ENCODE measurements at regions not wholly inside any gene's neighbourhood (a gene's known extent, or its start where the extent isn't known, plus 50 kb on each side); places are given as distances from the start of the nearest gene placed in this dataset.
"Not testable (repeated sequence)": the region's sequence is repeated elsewhere in the genome, so short reads cannot be mapped to it uniquely, and the experiment has no call there.

- Histone ChIP-seq H3K27ac (ENCODE audit: low read depth, low read length) (no peak overlapping the region), H3K27me3 (ENCODE audit: control insufficient read depth, insufficient read depth, low read length) (no peaks in the 10 kb centered on the region), H3K4me1 (ENCODE audit: control insufficient read depth, insufficient read depth, low read length) (no peaks in the 10 kb centered on the region), H3K9me3 (ENCODE audit: control insufficient read depth, insufficient read depth, low read length) (no peaks in the 10 kb centered on the region), H3K36me3 (ENCODE audit: control insufficient read depth, insufficient read depth, low read length) (no peaks in the 10 kb centered on the region), H3K4me3 (ENCODE audit: low read depth, low read length) (no peak overlapping the region)
- WGBS (ENCODE audit: insufficient coverage): no CpG with 5 or more reads among the region's 2 CpGs
- DNase-seq (ENCODE audit: low read depth in 4 of 6, low spot score in 6 of 6): no peak
These were observed 97.4 kb downstream of the EMB start for GRCh38 chr5:50343715-50344114.

GRCh38 chr5:50340757-50341156 lies 100.3 kb downstream of the EMB start:
- Histone ChIP-seq H3K4me1 (ENCODE audit: control insufficient read depth, insufficient read depth, low read length) (no peaks in the 10 kb centered on the region), H3K4me3 (ENCODE audit: low read depth, low read length) (no peak overlapping the region), H3K9me3 (ENCODE audit: control insufficient read depth, insufficient read depth, low read length) (peaks cover 3% of the 10 kb centered on the region), H3K27ac (ENCODE audit: low read depth, low read length) (no peak overlapping the region), H3K27me3 (ENCODE audit: control insufficient read depth, insufficient read depth, low read length) (no peaks in the 10 kb centered on the region), H3K36me3 (ENCODE audit: control insufficient read depth, insufficient read depth, low read length) (no peaks in the 10 kb centered on the region)
- DNase-seq (ENCODE audit: low read depth in 4 of 6, low spot score in 6 of 6): no peak
- 78% methylated on average over 1 of the region's 2 CpGs for WGBS (ENCODE audit: insufficient coverage)

GRCh38 chr5:50330633-50331032 lies 110.5 kb downstream of the EMB start:
- not testable (repeated sequence) for DNase-seq (ENCODE audit: low read depth in 4 of 6, low spot score in 6 of 6); H3K9me3 ChIP-seq (ENCODE audit: control insufficient read depth, insufficient read depth, low read length); H3K4me3 ChIP-seq (ENCODE audit: low read depth, low read length); H3K27ac ChIP-seq (ENCODE audit: low read depth, low read length); H3K36me3 ChIP-seq (ENCODE audit: control insufficient read depth, insufficient read depth, low read length); H3K4me1 ChIP-seq (ENCODE audit: control insufficient read depth, insufficient read depth, low read length); H3K27me3 ChIP-seq (ENCODE audit: control insufficient read depth, insufficient read depth, low read length)
- WGBS (ENCODE audit: insufficient coverage): 84% methylated on average over 5 of the region's 6 CpGs

- H3K36me3 ChIP-seq (ENCODE audit: control insufficient read depth, insufficient read depth, low read length): no peaks in the 10 kb centered on the region
- no peak for DNase-seq (ENCODE audit: low read depth in 4 of 6, low spot score in 6 of 6)
- no peaks in the 10 kb centered on the region for H3K27me3 ChIP-seq (ENCODE audit: control insufficient read depth, insufficient read depth, low read length)
- no peaks in the 10 kb centered on the region for H3K4me1 ChIP-seq (ENCODE audit: control insufficient read depth, insufficient read depth, low read length)
- H3K4me3 ChIP-seq (ENCODE audit: low read depth, low read length): no peak overlapping the region
- H3K27ac ChIP-seq (ENCODE audit: low read depth, low read length): no peak overlapping the region
- peaks cover 2% of the 10 kb centered on the region for H3K9me3 ChIP-seq (ENCODE audit: control insufficient read depth, insufficient read depth, low read length)
- WGBS (ENCODE audit: insufficient coverage): no CpG with 5 or more reads among the region's 6 CpGs
These were observed 112.8 kb downstream of the EMB start for GRCh38 chr5:50328193-50328729.

- DNase-seq (ENCODE audit: low read depth in 4 of 6, low spot score in 6 of 6): peak in 1 of 6 donors; percentile 0
- no peaks in the 10 kb centered on the region for H3K36me3 ChIP-seq (ENCODE audit: control insufficient read depth, insufficient read depth, low read length)
- no peaks in the 10 kb centered on the region for H3K27me3 ChIP-seq (ENCODE audit: control insufficient read depth, insufficient read depth, low read length)
- peaks cover 2% of the 10 kb centered on the region for H3K9me3 ChIP-seq (ENCODE audit: control insufficient read depth, insufficient read depth, low read length)
- WGBS (ENCODE audit: insufficient coverage): no CpG with 5 or more reads among the region's 4 CpGs
- H3K4me1 ChIP-seq (ENCODE audit: control insufficient read depth, insufficient read depth, low read length): no peaks in the 10 kb centered on the region
- H3K27ac ChIP-seq (ENCODE audit: low read depth, low read length): no peak overlapping the region
- H3K4me3 ChIP-seq (ENCODE audit: low read depth, low read length): no peak overlapping the region
These were observed 115.8 kb downstream of the EMB start for GRCh38 chr5:50325237-50325832.

GRCh38 chr5:50320131-50320749 lies 120.8 kb downstream of the EMB start:
- Histone ChIP-seq H3K27me3 (ENCODE audit: control insufficient read depth, insufficient read depth, low read length) (no peaks in the 10 kb centered on the region), H3K4me1 (ENCODE audit: control insufficient read depth, insufficient read depth, low read length) (no peaks in the 10 kb centered on the region), H3K36me3 (ENCODE audit: control insufficient read depth, insufficient read depth, low read length) (no peaks in the 10 kb centered on the region), H3K27ac (ENCODE audit: low read depth, low read length) (no peak overlapping the region), H3K9me3 (ENCODE audit: control insufficient read depth, insufficient read depth, low read length) (peaks cover 4% of the 10 kb centered on the region), H3K4me3 (ENCODE audit: low read depth, low read length) (no peak overlapping the region)
- WGBS (ENCODE audit: insufficient coverage): no CpG with 5 or more reads among the region's 1 CpG
- no peak for DNase-seq (ENCODE audit: low read depth in 4 of 6, low spot score in 6 of 6)

GRCh38 chr5:50318220-50318619 lies 122.9 kb downstream of the EMB start:
- H3K9me3 ChIP-seq (ENCODE audit: control insufficient read depth, insufficient read depth, low read length): peaks cover 5% of the 10 kb centered on the region
- no peaks in the 10 kb centered on the region for H3K4me1 ChIP-seq (ENCODE audit: control insufficient read depth, insufficient read depth, low read length)
- no peak overlapping the region for H3K4me3 ChIP-seq (ENCODE audit: low read depth, low read length)
- H3K27ac ChIP-seq (ENCODE audit: low read depth, low read length): no peak overlapping the region
- no peaks in the 10 kb centered on the region for H3K36me3 ChIP-seq (ENCODE audit: control insufficient read depth, insufficient read depth, low read length)
- DNase-seq (ENCODE audit: low read depth in 4 of 6, low spot score in 6 of 6): no peak
- WGBS (ENCODE audit: insufficient coverage): no CpG with 5 or more reads among the region's 1 CpG
- H3K27me3 ChIP-seq (ENCODE audit: control insufficient read depth, insufficient read depth, low read length): no peaks in the 10 kb centered on the region

- not testable (repeated sequence) for H3K4me3 ChIP-seq (ENCODE audit: low read depth, low read length); DNase-seq (ENCODE audit: low read depth in 4 of 6, low spot score in 6 of 6); H3K27ac ChIP-seq (ENCODE audit: low read depth, low read length); H3K4me1 ChIP-seq (ENCODE audit: control insufficient read depth, insufficient read depth, low read length); H3K27me3 ChIP-seq (ENCODE audit: control insufficient read depth, insufficient read depth, low read length); H3K9me3 ChIP-seq (ENCODE audit: control insufficient read depth, insufficient read depth, low read length); H3K36me3 ChIP-seq (ENCODE audit: control insufficient read depth, insufficient read depth, low read length)
- no CpG with 5 or more reads among the region's 4 CpGs for WGBS (ENCODE audit: insufficient coverage)
These were observed 134.6 kb downstream of the EMB start for GRCh38 chr5:50306488-50306887.

- H3K27me3 ChIP-seq (ENCODE audit: control insufficient read depth, insufficient read depth, low read length): no peaks in the 10 kb centered on the region
- H3K27ac ChIP-seq (ENCODE audit: low read depth, low read length): no peak overlapping the region
- WGBS (ENCODE audit: insufficient coverage): 56% methylated on average over 1 of the region's 3 CpGs
- H3K36me3 ChIP-seq (ENCODE audit: control insufficient read depth, insufficient read depth, low read length): no peaks in the 10 kb centered on the region
- peaks cover 5% of the 10 kb centered on the region for H3K9me3 ChIP-seq (ENCODE audit: control insufficient read depth, insufficient read depth, low read length)
- no peaks in the 10 kb centered on the region for H3K4me1 ChIP-seq (ENCODE audit: control insufficient read depth, insufficient read depth, low read length)
- no peak overlapping the region for H3K4me3 ChIP-seq (ENCODE audit: low read depth, low read length)
- DNase-seq (ENCODE audit: low read depth in 4 of 6, low spot score in 6 of 6): no peak
These were observed 138.1 kb downstream of the EMB start for GRCh38 chr5:50302815-50303490.

- WGBS (ENCODE audit: insufficient coverage): no CpG with 5 or more reads among the region's 1 CpG
These were observed 139.3 kb downstream of the EMB start for GRCh38 chr5:50301756-50302155.

More at GRCh38 chr5:50301756-50302155, 139.3 kb downstream of the EMB start:
- Histone ChIP-seq H3K27ac (ENCODE audit: low read depth, low read length) (no peak overlapping the region), H3K36me3 (ENCODE audit: control insufficient read depth, insufficient read depth, low read length) (no peaks in the 10 kb centered on the region), H3K9me3 (ENCODE audit: control insufficient read depth, insufficient read depth, low read length) (peaks cover 5% of the 10 kb centered on the region), H3K27me3 (ENCODE audit: control insufficient read depth, insufficient read depth, low read length) (no peaks in the 10 kb centered on the region), H3K4me3 (ENCODE audit: low read depth, low read length) (no peak overlapping the region), H3K4me1 (ENCODE audit: control insufficient read depth, insufficient read depth, low read length) (no peaks in the 10 kb centered on the region)
- no peak for DNase-seq (ENCODE audit: low read depth in 4 of 6, low spot score in 6 of 6)

Measured in spinal cord (tissue), 9 donors.